ENCODE measurements at regions not wholly inside any gene's neighbourhood (a gene's known extent, or its start where the extent isn't known, plus 50 kb on each side); places are given as distances from the start of the nearest gene placed in this dataset.

DNA sequence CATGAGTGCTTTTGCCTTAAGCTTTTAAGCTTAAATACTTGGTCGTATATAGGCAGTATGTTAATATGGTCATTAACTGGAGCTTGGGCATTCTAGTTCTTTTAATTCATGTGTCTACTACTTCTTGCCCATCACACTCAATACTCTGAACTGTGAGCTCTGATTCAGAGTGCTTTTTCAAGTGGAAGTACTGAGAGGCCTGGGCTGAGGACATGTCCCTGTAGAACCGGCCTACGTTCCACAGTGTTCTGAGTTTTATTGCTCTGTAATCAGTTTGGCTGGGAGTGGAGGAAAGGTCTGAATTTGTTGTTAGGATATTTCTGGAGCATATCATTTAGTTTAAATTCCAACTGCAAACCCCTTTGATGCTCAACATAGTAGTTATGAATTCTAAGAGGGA, 1744.8 kb upstream of the MIR17HG start:
- no peak for DNase-seq (ENCODE audit: low spot score)

DNA sequence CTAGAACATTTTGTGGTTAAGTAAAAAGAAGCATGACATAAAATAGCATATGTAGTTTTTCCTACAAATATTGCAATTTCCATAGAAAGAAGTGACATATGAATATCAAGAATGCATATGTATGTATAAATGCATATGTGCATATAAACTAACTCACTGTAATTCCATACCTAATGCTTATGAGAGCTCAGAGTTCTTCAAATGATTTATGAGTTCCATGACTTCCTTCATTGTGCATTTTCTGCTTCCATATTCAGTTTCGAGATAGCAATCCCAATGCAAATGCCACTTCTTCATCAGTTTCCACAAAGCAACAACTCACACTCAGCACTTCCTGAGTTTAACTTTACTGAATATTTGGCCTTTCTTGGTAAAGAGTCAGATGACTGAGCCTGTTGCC, 1744.3 kb upstream of the MIR17HG start:
- no peak for DNase-seq (ENCODE audit: low spot score)

DNA sequence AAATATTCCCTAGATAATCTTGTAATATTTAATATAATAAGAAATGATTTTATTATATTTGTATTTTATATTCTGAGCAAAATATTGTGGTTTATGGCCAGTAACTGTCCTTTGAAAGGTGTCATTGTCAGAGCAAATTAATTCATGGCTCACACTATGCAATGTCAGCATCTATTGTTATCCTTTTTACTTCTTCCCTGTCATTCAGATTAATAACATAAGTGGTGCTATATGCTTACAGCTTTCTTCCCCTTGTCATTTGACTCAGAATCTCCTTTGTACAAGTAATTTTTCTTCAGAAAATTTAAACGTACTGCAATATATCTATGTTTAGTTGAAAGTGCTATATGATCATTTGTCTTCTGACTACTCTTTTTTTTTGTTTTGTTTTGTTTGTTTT, 1738.2 kb upstream of the MIR17HG start:
- no peak for DNase-seq (ENCODE audit: low spot score)

DNA sequence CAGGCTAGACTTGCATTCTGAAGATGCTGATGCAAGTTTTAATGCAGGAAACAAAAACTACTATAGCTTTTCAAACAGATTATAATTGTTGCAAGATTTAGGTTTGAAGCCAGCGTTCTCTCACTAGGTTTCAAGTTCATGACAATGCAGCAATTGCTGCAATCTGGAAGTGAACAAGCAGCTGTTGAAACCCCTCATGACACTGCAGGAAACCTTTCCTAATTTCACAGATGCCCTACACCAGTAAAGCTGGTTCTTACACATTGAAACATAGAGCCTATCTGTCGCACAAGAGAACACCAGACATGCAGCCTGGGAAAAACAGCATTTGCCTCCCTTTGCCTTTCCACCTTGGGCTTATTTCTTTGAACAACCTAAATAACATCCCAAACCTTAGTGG, 1737.2 kb upstream of the MIR17HG start:
- no peak for DNase-seq (ENCODE audit: low spot score)

DNA sequence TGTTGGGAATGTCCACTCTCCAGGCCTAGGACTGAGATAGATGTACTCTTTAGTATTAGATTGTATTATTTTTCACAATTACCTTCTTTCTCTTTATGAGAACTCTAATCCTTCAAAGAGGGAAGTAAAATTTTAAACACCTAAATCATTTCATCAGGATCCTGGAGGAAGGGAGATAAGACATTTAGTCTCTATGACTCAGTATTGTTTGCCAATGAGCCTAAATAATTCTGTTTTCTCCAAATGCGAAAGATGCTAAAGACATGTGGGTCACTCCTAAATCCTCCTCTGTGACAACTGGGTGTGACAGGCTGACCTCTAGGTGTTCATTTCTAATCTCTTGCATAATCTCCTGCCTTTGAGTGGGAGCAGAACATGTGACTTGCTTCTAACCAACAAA, 1736.6 kb upstream of the MIR17HG start:
- DNase-seq (ENCODE audit: low spot score): no peak

DNA sequence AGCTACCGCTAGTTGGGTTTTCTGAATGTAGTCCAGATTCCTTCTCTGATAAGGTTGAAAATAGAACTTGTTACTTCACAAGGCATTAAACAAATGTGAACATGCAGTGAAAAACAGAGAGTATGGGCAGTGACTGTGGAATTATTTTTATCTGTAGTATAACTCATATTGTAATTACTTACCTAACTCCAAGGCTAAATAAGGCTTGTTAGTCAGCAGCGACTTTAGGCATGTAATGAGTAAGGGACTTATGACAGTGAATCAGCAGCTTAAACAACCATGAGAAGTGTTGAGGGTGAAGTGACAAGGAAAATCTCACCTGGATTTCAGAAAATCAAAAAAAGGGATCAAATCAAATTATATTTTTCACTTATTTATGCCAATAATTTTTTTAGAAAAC, 1719.5 kb upstream of the MIR17HG start:
- DNase-seq (ENCODE audit: low spot score): no peak

DNA sequence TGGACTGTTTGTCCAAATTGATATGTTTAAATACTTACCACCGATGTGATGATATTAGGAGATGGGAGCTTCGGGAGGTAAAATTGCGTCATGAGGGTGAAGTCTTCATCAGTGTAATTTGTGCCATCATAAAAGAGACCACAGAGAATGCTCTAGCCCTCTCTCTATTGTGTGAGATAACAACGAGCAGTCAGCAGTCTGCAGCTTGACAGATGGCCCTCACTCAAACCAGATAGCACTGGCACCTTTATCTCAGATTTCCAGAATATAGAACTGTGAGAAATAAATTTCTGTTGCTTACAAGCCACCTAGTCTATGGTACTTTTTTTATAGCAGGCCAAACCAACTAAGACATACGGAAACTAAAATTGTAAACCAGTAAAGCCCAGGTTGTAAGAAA, 1718.9 kb upstream of the MIR17HG start:
- DNase-seq (ENCODE audit: low spot score): no peak

DNA sequence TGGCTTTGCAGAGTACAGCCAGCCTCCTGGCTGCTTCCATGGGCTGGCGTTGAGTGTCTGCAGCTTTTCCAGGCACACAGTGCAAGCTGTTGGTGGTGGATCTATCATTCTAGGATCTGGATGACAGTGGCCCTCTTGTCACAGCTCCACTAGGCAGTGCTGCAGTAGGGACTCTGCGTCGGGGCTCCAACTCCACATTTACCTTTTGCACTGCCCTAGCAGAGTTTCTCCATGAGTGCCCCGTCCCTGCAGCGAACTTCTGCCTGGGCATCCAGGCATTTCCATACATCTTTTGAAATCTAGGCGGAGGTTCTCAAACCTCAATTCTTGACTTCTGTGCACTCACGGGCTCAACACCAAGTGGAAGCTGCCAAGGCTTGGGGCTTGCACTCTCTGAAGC, 1697.3 kb upstream of the MIR17HG start:
- DNase-seq (ENCODE audit: low spot score): no peak

DNA sequence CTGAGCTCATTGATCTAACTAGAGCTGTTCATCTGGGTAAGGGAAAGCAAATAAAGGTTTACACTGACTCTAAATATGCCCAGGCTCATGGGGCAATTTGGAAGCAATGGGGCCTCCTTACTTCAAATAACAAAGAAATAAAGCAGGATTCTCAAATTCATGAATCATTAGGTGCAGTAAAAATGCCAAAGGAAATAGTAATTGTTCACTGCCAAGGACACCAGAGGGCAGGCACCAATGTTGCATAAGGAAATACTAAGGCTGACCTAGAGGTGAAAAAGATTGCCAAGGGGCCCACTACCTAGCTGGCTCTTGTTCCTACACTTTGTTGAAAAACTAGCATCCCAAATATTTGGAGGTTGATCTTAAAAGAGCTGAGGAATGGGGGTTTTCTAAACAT, 1686.7 kb upstream of the MIR17HG start:
- no peak for DNase-seq (ENCODE audit: low spot score)

DNA sequence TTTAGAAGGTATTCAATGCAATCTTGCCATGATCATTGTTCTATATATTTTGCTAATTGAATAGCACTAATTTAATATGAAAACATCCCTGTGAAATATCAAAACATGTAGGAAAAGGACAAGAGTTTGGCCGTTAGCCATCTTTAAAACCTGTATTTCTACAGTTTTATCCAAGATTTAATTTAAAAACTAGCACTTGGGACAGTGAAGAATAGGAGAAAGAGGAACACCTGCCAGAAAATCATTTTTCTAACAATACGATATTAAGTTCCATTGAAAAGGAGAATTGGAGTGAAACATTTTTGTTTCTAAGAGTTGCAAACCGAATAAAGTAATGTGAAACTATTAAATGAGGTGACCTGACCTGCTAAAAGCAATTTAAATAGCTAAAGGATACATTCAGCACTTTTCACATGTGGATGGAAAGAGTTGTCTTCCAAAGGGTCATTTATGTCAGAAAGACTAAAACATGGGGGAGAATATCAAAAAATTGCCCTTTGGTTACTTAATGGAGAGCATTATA, 1673.6 kb upstream of the MIR17HG start:
- DNase-seq (ENCODE audit: low spot score): no peak

DNA sequence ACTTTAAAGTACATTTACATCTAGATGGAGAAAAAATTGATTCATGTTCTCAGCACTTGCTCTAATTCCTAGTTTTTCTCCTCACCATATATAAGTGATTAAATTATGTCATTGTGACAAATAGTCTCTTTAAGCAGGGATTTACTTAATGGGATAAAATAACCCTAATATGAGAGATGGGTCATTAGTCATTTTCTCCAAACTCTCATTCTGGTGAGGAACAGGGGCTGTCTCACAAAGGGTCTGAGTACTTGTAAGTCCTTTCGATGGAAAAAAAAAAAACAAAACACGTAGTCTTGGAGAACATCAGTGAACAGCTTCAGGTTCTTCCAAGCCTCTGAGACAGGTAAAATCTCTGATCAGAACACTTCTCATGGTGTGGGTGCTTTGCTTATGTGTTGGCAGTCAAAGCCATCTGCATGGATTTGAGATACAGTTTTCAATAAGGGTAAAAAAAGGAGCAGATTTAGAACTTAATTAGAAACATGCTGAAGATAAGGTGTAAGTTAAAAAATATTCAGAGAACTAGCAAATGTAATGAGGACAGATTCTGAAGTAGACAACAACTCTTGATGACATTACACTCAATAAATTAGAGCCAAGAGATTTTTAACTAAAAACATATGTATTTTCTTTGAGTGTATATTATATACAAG, 1668.9 kb upstream of the MIR17HG start:
- DNase-seq (ENCODE audit: low spot score): no peak

DNA sequence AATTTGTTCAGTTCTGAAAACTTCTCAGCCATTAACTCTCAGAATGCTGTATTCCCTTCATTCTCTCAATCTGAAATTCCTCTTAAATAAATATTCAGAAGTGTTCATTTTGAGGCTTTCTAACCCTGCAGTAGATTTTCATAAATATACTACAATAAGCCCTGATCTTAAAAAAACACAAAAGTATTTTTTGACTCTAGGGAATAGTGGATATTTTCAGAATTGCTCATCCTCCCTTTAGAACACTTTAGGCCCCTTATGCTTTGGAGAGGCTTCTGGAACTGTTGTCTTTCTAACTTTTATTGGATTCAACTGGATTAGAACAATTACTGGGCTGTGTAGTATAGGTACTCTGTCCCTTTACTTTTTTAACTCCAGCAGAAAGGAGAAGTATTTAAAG, 1662.6 kb upstream of the MIR17HG start:
- DNase-seq (ENCODE audit: low spot score): no peak

DNA sequence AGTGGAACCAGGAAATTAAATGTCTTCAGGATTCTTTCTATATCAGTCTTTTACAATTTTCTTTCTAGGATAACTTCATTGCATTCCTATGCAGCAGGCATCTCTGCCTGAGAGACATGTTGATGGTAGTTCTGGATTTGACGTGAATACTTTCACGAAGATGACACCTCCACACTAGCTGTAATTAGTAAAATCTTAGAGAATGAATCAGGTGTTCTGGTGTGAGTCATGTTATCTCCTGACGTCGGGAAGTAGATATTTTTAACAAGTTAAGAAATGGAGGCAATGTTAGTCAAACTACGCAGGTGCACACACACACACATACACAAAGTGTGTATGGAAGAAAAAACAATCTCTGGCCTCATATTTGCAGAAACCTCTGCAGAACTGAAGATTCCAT, 1661.3 kb upstream of the MIR17HG start:
- DNase-seq (ENCODE audit: low spot score): no peak

DNA sequence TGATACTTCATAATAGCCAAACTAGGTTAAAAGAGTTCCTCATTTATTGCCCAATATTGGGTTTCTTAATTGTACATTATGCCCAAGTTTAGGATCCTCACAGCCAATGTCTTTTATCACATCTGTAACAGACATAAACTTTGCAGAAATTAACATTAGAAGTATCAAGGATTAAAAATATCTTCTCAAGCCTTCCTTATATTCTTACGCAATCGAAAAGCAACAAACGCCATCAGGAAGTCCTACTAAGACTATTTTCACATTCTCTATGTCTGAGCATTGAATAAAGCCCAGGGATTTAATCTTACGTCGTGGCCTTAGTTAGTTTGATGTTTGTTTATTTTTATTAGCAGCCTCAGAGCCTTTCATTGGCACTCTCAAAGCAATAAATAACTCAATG, 1660.4 kb upstream of the MIR17HG start:
- DNase-seq (ENCODE audit: low spot score): no peak

DNA sequence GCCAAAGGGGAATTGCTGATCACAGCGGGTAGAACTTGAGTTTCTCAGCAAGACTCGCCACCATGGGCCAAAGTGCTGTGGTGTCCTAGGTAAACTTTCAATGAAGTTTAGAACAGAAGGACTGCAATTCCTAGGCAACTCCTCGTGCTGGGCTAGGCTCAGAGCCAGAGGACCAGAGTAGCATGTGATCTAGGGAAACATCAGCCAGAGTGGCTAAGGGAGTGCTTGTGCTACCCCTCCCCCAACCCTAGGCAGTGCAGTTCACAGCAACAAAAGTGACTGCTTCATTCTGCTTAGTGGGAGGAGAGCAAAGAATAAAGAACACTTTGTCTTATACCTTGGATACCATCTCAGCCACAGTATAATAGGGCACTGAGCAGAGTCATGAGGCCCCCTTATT, 1658.6 kb upstream of the MIR17HG start:
- DNase-seq (ENCODE audit: low spot score): no peak

DNA sequence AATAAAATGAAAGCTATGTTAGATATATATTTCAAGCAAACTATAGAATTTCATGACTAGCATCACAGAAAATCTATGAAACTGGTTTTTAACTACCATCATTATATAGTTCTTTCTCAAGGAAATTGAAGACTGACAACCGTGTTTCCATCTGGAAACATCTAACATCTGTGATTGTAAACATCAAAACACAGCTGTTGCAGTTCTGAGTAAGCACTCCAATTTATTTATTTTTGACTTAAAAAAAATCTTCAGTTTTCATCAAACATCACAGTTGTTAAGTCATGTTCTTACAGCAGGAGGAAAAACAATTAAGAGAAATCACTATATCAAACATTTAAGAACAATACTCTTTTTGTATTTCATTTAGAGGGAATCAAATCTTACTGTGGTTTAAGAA, 1653.0 kb upstream of the MIR17HG start:
- no peak for DNase-seq (ENCODE audit: low spot score)

DNA sequence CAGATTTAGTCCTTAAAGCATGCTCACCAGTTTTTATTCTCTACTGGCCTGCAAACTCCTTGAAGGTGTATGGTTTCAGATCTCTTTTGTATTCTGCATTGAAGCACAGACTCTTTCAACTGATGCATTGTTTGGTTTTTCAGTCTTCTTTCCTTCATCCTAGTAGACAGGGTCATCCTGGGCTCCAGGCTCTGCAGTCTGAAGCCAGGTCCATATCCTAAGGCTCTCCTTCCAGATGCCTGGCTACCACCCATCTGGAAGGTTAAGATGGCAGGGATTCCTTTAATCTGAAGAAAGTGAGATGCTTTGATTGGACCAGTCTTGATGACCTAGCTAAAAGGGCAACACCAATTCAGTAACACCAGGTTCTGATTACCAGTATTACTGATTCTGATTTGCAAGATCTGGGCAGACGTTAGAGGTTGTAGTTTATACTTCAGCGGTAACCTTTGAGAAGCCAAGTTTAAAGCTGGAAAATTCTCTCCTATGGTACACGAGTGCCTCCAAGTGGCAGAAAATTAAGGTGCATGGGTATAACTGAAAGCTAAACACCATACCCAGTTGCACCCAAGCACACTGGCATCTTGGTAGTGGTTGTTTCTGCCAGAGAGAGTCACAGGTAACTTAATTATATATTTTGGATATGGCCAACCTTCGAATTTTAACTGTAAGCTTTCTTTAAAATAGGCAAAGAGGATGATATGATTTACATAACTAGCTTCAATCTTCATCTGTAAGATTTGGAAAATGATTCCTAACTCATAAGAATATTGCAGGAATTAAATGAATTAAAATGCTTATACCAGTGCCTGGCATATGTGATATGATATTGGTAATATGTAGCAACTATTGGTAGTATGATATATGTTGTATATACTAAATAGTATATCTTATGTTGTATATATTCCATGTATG, 1651.9 kb upstream of the MIR17HG start:
- no peak for DNase-seq (ENCODE audit: low spot score)

DNA sequence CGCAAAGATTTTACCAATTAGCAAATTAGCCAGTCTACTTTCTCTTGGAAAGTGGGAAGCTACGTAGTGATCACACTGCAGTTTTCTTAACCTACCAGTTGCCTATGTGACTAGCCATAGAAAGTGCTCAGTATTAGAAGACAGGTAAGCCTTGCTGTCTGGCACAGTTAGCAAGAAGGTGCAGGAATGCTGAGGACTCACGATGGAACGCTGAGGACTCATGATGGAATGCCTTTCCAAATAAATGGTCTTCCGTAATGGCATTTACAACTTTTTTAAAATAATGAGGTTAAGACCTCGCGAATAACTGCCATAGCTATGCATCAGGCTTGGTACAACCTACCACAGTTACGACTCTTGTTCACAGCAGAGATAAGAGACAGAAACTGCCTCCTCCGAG, 1645.6 kb upstream of the MIR17HG start:
- DNase-seq (ENCODE audit: low spot score): no peak

DNA sequence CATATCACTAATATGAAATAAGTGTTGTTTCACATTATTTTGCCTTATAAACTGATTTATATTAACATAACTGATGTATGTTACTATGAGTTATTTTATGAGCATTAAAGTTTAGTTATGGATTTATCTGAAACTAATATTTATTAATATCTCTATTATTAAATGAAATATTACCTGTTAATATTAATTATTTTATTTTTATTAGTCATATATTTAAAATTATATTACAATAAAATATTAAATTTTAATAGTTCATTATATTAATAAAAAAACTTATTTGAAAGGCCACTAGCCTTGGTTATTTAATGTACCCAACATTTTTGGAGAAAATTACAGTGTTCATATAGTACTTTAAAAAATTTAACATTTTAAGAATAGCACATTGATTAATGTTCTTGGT, 1643.4 kb upstream of the MIR17HG start:
- DNase-seq (ENCODE audit: low spot score): no peak

DNA sequence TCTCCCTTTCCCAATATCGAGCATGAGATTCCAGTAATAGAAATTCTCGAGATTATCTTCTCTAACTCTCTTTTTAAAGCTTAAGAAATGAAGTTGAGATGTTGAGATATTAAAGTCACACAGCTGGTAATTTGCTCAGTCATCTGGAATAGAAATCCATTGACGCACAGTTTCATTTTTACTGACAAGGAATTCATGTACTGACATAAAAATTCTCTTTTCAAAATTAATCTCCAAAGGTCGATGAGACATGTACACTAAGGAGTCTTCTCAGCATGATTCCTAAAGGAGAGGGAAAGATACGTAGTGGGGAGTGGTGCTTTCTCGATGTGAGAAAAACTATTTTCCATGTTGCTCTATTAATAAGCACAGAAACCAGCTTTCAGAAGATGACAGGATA, 1639.5 kb upstream of the MIR17HG start:
- no peak for DNase-seq (ENCODE audit: low spot score)

DNA sequence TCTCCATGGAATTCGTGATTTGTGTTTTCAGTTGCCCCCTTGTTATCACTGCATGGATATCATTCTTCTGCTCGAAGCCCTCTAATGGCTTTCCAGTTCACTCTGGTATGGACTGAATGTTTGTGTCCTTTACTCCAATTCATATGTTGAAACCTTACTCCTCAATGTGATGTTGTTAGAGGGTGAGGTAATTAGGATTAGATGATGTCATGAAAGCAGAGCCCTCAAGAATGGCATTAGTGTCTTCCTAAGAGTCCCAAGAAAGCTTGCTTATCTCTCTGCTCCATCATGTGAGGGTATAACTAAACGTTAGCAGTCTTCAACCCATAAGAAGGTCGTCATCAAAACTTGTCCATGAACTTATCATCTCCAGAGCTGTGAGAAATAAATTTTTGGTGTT, 1626.3 kb upstream of the MIR17HG start:
- no peak for DNase-seq (ENCODE audit: low spot score)

DNA sequence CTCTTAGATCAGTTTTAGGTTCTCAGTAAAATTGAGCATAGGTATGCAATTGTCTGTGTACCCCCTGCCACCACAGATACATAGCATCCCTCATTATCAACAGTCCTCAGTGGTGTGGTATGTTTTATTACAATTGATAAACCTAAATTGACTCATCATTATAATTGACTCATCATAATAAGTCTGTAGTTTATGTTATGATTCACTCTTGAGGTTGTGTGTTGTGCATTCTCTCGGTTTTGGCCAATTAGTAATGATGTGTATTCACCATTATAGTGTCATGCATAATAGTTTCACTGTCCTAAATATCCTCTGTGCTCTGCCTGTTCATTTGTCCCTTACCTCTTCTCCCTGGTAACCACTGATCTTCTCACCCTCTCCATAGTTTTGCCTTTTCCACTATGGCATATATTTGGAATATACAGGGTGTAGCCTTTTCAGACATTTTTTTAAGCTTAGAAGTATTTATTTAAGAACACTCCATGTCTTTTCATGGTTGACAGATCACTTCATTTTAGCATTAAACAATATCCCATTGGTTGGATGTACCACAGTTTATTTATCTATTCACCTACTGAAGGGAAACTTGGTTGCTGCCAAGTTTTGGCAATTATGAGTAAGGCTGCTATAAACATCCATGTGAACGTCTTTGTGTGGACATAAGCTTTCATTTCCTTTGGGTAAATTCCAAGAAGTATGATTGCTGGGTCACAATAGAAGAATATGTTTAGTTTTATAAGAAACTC, 1620.6 kb upstream of the MIR17HG start:
- DNase-seq (ENCODE audit: low spot score): no peak

DNA sequence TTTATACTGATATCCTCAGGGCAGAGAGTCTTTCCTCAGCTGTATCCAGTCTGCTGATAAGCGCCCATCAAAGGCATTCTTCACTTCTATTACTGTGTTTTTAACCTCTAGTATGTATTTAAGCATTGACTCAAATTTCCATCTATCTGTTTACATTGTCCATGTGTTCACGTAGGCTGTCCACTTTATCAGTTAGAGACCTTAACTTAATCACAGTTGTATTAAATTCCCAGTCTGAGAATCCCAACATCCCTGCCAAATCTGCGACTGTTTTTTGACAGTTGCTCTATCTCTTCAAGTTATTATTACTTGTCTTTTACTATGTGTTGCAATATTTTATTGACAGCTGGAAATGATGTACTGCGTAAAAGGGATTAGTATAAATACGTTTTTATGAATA, 1613.7 kb upstream of the MIR17HG start:
- DNase-seq (ENCODE audit: low spot score): no peak
